ENCODE measurements at regions not wholly inside any gene's neighbourhood (a gene's known extent, or its start where the extent isn't known, plus 50 kb on each side); places are given as distances from the start of the nearest gene placed in this dataset.

DNA sequence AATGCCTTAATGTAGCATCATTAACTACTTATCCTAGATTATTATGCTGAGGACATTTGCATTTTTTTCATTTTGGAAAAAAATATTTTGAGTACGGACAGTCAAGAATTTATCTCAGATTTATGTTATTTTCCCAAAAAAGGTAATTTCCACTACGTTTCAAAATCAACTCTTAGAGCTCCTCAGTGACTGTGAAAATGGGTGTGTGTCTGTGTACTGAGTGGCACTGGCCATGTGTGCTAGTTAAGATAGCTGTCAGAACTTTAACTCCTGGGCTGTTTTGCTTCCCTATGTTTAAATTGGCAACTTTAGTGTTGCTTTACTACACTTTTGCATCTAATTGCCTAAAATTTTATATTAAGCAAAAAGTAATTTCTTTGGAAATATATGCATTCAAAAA lies 927.4 kb downstream of the EFNB2 start:
- TF ChIP-seq SUZ12 (IDR thresholded peaks at IDR 0.05; ENCODE audit: extremely low read depth, insufficient read depth, insufficient read length) (no peak), YY1 (IDR thresholded peaks at IDR 0.05; ENCODE audit: insufficient read depth, insufficient read length) (no peak), ZNF274 (IDR thresholded peaks at IDR 0.05; ENCODE audit: low read depth, low read length) (no peak)
